T-helper 2 cell treated with Interferon-gamma antibody and Interleukin-4, amounts not matched to agents 100 ng/mL and 5 ng/mL, for 36 hours (primary cell): ENCODE measurements at regions not wholly inside any gene's neighbourhood (a gene's known extent, or its start where the extent isn't known, plus 50 kb on each side); places are given as distances from the start of the nearest gene placed in this dataset.
"Not testable (repeated sequence)": the region's sequence is repeated elsewhere in the genome, so short reads cannot be mapped to it uniquely, and the experiment has no call there.

ENCODE experiments used
- intact Hi-C: fragments of 100-400 bp; cut with micrococcal nuclease; formaldehyde crosslinking; loops from one replicate; pipeline ENCODE4 v1.15.1; 2023

DNA sequence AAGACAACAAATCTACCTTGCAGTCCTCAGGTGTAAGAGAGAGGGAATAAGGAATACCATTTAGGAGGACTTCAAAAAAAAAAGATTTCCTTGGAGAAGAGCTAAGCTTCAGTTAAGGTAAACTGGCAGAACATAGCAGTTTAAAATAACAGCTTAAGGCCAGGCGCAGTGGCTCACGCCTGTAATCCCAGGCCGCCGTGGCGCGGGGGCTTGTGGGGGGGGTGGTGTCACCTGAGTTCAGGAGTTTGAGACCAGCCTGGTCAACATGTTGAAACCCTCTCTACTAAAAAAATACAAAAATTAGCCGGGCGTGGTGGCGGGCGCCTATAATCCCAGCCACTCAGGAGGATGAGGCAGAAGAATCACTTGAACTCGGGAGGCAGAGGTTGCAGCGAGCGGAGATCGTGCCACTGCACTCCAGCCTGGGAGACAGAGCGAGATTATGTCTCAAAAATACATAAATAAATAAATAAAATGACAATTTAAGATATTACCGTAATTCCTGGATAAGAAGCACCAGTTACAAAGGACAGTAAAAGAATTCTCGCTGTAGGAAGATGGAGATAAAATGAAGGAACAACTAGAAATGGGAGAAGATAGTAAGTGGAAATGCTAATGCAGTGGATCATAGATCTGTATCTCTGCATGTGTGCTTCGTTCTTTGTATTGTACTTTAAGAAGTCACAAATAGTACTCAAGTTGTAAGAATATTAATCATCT lies 1140.2 kb downstream of the NCAM2 start:
- intact Hi-C loops, result no loop called here

DNA sequence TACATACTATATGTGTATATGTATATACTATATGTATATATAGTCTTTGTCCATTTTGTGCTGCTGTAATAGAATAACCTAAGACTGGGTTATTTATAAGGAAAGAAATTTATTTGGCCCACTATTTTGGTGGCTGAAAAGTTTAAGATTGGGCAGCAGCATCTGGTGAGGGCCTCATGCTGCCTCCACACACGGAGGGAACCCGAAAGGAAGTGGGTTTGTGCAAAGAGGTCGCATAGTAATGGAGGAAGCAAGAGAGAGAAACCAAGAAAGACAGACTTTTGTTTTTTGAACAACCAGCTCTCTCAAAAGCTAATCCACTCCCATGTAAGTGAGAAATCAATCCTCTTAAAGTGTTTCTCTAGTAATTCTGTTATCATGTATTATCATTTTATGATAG lies 1147.3 kb downstream of the NCAM2 start:
- intact Hi-C loops, result no loop called here

DNA sequence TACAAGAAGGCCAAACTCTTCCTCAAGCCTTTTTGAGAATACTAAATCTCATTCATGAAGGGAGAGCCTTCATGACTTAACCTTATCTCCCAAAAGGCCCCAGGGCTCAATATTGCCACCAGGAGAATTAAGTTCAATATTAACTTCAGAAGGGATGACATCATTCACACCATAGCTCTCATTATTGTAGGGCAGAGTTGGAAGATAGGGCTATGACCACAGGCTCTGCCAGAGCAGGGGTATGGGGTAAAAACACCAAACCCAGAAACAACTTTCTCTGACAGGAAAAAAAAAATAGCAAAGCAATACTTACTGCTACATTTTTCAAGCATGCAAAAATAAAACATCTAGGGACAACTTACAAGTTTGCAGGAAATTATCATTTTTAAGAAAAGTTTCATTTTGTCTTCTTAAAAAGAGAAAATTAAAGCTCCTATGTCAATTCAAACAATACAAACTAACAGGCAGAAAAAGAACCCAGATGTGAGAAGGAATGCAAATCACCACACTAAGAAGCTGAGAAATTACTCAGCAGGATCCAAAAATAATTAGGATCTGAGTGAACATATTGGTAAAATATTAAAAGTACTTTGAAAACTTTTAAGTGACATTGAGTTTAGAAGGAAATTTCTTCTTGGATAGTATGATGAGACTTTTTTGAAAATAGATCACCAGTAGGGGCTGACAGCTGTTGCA lies 1156.5 kb downstream of the NCAM2 start:
- intact Hi-C loops, result no loop called here

DNA sequence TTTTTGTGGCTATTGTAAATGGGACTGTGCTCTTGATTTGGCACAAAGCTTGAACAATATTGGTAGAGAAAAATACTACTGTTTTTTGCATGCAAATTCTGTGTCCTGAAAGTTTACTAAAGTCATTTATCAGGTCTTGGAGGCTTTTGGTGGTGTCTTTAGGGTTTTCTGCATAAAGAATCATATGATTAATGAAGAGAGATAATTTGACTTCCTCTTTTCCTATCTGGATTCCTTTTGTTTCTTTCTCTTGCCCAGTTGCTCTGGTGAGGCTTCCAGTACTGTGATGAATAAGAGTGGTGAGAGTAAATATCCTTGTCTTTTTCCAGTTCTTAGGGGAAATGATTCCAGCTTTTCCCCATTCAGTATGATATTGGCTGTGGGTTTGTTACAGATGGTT lies 1166.7 kb downstream of the NCAM2 start:
- intact Hi-C loops, result no loop called here

DNA sequence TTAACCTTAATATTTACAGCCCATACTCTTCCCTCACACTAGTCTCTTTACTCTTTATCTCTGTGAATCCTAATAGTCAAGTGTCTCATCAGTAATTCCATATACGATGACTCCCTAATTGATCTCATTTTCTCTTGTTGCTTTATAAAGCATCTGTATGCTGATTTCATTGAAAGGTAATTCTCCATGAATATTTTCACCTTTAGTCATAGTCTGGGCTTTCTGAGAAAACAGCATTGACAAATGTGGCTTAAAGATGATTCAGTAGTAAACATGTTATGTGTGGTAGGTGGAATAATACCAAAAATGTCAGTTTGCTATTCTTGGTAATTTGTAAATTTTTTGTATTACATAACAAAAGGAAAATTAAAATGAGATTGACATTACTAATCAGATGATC lies 1176.5 kb downstream of the NCAM2 start:
- intact Hi-C loops, result no loop called here

DNA sequence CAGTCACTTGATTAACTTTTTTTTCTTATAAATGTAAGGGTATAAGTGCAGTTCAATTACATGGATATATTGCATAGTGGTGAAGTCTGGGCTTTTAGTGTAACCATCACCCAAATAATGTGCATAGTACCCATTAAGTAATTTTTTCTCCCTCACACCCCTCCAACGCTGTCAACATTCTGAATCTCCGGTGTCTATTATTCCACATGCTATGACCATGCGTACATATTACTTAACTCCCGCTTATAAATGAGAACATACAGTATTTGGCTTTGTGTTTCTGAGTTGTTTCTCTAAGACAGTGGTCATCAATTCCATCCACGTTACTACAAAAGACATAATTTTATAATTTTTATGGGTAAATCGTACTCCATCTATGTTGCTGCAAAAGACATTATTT lies 1191.1 kb downstream of the NCAM2 start:
- intact Hi-C loops, result no loop called here

DNA sequence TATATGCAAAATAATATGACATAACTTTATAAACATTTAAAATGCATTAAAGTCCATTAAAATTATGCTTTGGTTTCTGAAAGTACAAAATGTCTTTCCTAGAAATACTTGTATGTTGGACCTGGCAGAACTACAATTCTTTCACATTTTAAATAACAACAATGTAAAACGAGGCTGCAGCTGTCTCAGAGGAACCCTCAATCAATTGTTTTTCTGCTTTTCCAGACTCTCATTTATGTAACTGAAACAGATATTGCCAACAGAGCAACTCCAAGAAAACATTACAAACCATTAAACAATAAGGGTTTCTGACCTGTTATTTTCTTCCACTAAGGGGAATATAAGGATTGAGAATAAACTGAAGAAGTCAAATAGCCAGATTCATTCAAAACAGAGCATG lies 1193.4 kb downstream of the NCAM2 start:
- intact Hi-C loops, result no loop called here

DNA sequence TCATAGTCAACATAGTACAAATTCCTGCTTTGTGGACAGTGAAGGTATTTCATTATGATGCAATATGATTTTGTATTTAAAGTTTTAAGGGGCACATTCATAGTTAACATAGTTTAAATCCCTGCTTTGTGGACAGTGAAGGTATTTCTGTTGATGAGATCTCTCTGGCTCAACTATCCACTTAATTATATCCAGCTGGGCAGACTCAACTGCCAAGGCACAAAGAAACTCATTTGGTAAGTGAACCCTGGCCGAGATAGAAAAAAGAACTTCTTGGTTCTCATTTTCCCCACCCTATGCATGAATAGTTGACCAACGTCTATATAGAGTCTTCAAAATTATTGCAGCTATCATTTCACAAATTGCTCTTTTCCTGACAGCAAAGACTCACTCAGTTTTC lies 1194.6 kb downstream of the NCAM2 start:
- intact Hi-C loops, result no loop called here

DNA sequence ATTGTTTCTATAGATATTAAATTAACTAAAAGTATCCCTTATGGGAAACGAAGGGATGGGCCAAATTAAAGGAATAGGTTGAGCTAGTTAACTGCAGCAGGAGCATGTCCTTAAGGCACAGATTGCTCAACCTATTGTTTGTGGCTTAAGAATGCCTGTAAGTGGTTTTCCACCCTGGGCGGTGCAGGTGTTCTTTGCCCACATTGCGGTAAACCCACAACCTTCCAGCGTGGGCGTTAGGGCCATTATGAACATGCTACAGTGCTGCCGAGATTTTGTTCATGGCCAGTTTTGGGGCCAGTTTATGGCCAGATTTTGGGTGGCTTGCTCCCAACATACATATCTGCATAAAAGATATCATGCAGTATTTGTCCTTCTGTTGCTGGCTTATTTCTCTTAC lies 1196.8 kb downstream of the NCAM2 start:
- intact Hi-C loops, result not testable (repeated sequence)

DNA sequence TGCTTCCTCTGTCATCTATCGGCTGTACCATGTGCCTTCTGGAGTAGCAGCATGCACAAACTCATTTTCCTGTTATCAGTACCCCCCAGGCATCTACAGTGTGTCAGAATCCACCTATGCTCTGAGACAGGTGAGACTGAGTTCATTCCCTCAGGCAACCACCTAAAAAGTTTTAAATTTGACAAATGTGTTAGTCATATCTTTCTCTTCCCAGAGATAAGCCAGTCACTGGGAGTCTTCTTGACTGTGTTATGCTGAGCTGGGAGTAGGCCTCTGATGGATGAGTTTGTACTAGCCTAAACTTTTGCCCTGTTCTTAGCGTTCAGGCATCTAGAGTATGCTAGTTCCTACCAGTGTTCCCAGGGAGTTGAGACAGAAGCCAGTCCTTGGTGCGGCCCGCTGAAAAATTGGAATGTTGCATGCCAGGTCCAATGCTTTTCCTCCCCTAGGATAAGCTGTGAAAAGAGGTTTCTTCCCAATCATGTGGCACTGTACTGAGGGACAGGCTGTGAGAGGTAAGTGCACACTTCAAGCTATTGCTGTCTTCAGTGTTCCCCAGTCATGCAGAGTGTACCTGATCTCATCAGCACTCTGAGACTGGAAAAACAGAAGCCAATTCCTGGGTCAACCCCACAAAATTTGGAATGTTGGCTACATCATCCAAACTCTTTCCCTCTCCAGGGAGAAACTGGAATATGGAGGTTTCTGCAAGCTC lies 1202.3 kb downstream of the NCAM2 start:
- intact Hi-C loops, result no loop called here

DNA sequence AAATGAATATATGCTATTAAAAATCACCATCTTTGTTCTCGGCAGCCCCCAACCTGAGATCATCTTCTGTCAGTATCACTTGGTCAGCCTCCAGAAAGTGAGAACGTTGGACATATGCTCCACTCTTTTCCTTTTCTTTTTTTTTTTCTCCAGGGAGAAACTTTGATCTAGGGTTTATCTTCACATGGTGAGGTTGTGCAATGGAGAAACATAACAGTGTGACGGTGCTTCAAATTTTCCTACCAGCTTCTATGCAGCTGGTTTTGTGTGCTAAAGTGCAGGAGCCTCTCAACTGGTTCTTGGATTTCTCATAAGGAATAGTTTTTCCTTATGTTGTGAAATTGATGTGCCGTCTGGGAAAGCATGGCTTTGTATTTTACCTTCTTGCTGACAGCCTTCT lies 1202.9 kb downstream of the NCAM2 start:
- intact Hi-C loops, result no loop called here

DNA sequence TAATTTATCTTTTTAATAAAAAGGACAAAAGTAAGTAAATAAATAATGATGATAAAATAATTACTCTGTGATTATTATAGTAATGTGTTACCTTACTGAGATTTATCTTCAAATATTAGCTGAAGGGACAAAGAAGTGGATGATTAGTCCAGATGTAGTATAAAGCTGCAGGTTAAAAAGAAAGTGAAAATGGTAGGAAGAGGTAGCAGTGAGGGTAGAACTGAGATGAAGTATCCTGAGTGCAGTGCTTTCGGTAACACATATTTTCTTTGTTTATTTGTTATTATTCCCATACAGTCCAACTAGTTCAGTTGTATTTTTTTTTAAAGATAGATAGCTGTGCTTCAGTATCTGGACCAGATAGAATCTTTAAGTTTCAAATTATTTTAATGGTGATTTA lies 1203.5 kb downstream of the NCAM2 start:
- intact Hi-C loops, result no loop called here

DNA sequence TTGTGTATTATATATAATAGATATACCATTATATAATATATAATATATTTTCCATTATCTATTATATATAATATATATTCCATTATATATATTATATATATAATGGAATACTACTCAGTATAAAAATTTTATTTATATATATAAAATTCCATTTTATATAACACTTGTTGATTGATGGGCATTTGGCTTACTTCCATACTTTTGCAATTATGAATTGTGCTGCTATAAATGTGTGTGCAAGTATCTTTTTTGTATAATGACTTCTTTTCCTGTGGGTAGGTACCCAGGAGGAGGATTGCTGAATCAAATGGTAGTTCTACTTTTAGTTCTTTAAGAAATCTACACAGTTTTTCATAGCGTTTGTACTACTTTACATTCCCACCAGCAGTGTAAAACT lies 1211.1 kb downstream of the NCAM2 start:
- intact Hi-C loops, result no loop called here

DNA sequence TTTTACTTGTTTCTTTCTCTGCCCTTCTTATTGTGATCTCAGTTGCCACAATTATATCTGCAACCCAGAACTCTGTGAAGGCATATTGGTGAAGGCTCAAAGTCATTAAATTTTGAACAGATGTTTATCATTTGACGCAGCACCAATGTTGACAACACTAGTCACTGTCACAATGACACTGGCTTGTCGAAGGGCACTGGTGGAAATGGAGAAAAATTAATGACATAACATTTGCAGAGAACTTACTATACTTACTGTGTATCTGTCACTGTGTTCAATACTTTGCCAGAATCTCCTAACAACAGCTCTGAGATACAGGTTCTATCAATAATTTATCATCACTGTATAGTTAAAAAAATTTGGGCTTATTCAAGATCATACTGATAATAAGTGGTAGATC lies 1213.7 kb downstream of the NCAM2 start:
- intact Hi-C loops, result no loop called here

DNA sequence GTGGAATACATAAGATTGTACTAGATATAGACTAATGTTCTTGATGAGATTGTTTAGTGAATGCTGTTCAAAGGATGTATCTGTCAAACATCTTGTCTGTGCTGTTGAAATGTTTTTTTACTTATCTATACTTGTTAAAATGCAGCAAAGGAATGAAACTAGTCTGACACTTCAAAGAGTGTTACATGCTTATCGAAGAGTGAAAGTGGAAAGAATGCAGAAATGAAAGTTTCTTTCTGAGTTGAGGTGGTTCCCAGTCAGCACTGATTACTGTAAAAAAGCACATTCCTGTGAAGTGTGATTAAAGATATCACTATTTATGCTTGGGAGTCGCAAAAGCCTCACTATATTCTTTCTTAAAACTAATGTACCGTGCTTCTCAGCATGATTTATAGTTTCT lies 1225.2 kb downstream of the NCAM2 start:
- intact Hi-C loops, result loop anchor here (5.0 kb wide), 1 partner anchor 1501 kb away; no protein-coding TSS in a partner anchor

DNA sequence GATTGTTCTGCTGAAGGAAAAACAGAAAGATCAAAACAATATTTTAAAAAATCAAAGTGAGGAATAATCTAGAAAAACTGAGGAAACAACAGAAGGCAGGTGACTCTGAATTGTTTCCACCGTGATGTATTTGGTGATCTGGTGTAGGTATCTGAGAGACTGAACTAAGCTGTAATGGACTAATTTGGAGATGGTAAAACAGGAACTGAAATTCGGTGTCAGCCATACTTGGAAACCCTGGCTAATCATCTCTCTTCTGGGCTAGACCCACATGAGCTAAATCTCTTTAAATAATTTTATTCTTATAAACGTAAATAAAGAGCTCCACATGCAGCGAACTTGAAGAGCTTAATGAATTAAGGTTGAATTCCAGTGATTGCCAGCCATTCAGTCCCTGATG lies 1226.1 kb downstream of the NCAM2 start:
- intact Hi-C loops, result loop anchor here (5.0 kb wide), 1 partner anchor 1502 kb away; no protein-coding TSS in a partner anchor

DNA sequence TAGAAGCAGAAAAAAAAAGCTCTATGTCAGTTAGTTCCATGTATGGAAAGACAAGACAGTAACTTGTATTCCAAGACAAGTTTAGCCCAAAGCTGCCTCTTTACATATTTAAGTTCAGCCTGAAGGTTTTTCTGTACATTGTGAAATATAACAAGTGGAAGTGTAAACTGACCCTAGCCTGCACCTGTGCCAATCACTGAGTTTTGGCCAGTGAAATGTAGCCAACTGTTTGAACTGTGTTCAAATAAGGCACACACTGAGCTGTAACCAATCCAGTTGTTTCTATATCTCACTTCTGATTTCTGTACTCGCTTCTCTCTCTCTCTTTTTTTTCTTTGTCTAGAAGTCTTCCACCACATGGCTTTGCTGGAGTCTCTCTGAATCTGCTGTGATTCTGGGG lies 1227.1 kb downstream of the NCAM2 start:
- intact Hi-C loops, result no loop called here

DNA sequence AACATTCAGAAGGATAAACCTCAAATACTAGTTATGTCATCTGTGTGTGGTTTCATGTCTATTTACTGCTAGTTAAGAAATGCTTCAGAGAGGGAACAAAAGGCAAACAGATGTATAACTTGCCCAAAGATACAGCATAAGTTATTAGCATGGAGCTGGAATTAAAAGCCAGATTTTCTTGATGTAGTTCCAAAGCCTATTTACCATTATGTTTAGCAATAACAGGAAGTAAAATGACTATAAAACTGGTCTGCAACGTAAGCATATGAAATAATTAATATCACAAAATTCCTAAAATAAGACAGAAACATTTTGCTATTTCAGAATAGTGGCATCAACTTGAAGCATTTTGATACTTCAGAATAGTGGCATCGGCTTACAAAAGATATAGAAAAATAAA lies 1232.8 kb downstream of the NCAM2 start:
- intact Hi-C loops, result no loop called here

DNA sequence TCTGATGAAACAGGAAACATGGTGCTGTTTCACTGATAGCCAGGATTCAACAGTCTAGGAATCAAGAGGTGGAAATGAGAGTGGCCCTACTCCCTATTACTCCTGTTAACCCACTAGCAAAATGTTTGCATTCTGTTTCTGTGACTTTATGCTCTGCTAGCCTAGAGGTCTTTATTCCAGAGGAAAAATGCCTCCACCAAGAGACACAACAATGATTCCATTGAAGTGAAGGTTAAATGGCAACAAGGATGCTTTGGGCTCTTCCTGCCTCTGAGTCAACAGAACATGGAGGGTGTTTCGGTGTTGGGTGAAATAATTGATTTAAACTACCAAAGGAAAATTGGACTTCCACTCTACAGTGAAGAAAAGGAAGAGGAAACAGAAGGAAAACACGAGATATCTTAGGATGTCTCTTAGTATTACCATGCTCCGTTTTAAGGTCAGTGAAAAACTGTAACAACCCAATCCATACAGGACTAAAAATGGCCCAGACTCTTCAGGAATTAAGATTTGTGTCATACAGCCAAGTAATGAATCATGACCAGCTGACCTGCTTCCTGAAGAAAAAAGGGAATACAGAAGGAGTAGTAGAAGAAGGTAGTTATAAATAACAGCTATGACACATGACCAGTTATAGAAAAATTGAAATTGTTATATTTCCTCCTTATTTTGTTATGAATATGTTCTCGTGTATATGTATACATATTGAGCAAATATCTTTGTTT lies 1237.8 kb downstream of the NCAM2 start:
- intact Hi-C loops, result no loop called here

DNA sequence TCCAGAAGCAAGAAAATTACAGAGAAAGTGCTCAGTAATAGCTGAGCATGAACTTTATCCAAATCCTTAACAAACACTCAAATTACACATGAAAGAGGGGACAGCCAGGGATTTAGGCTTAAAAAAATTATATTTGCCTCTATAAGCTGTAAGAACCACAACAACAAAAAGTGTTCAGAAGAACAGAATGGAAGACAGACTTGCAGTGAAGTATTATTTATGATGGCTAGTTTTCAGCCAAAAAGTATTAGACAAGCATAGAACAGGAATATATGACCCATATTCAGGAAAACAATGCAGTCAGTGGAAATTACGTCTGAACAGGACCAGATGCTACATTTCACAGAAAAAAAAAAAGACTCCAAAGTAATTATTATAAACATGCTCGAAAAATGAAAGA lies 1246.3 kb downstream of the NCAM2 start:
- intact Hi-C loops, result no loop called here

DNA sequence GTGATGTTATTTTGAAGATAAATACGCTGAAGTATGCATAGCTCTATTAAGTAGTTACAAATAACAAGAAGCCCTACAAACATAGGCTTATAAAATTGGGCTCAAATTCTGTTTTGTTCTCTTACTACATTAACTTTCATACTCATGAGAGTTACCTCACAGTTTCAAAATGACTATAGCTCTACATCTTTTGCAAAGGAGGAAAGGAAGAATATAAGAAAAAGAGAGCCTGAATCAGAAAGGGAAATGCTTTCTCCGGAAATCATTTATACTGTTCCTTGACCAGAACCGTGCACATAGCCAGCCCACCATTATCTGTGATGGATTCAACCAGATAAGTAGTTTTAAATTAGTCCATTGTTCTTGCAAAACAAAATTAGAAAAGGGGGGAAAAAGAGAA lies 1252.1 kb downstream of the NCAM2 start:
- intact Hi-C loops, result no loop called here

DNA sequence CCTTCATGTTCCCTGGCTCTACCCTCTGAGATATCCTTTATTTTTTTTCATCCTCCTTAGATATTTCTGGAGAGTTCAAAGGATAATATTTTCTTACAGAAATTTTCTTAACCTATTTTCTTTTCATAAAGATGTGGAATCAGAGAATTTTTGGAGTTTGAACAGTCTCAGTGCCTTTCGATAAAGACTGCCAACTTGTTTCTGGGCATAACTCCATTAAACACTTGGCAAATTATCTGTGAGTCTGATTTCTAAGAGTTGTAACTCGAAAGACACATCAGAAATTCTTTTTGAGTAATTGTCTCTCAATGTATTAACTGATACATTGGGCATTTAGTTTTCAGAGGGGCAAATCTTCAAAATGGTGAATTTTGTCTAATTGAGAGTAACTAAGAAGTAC lies 1255.6 kb downstream of the NCAM2 start:
- intact Hi-C loops, result no loop called here
